ENCODE measurements at regions not wholly inside any gene's neighbourhood (a gene's known extent, or its start where the extent isn't known, plus 50 kb on each side); places are given as distances from the start of the nearest gene placed in this dataset.
"Not testable (repeated sequence)": the region's sequence is repeated elsewhere in the genome, so short reads cannot be mapped to it uniquely, and the experiment has no call there.

GRCh38 chr5:143521141-143521540, 117.7 kb upstream of the NR3C1 start:
- no peak for DNase-seq

GRCh38 chr5:143519215-143519614, 115.7 kb upstream of the NR3C1 start:
- not testable (repeated sequence) for DNase-seq

GRCh38 chr5:143517824-143518223, 114.3 kb upstream of the NR3C1 start:
- not testable (repeated sequence) for DNase-seq

- DNase-seq = no peak
These were observed 112.8 kb upstream of the NR3C1 start for GRCh38 chr5:143516249-143516648.

- no peak for DNase-seq
These were observed 112.3 kb upstream of the NR3C1 start for GRCh38 chr5:143515829-143516228.

- DNase-seq = no peak
These were observed 111.3 kb upstream of the NR3C1 start for GRCh38 chr5:143514616-143515335.

- no peak for DNase-seq
These were observed 110.2 kb upstream of the NR3C1 start for GRCh38 chr5:143513720-143514119.

GRCh38 chr5:143511736-143512135, 108.2 kb upstream of the NR3C1 start:
- DNase-seq = no peak

GRCh38 chr5:143509758-143510221, 106.3 kb upstream of the NR3C1 start:
- DNase-seq = no peak

- peak; percentile 87 for DNase-seq
These were observed 103.5 kb upstream of the NR3C1 start for GRCh38 chr5:143506836-143507552.

GRCh38 chr5:143505934-143506333, 102.4 kb upstream of the NR3C1 start:
- DNase-seq = no peak

GRCh38 chr5:143505354-143505753, 101.9 kb upstream of the NR3C1 start:
- DNase-seq = no peak

- peak; percentile 25 for DNase-seq
These were observed 98.0 kb upstream of the NR3C1 start for GRCh38 chr5:143501310-143502044.

- DNase-seq = no peak
These were observed 96.1 kb upstream of the NR3C1 start for GRCh38 chr5:143499480-143500114.

GRCh38 chr5:143498821-143499220, 95.3 kb upstream of the NR3C1 start:
- DNase-seq = no peak

GRCh38 chr5:143497749-143498148, 94.3 kb upstream of the NR3C1 start:
- DNase-seq = no peak

GRCh38 chr5:143496943-143497342, 93.5 kb upstream of the NR3C1 start:
- peak; percentile 73 for DNase-seq

- DNase-seq = peak; percentile 65
These were observed 92.4 kb upstream of the NR3C1 start for GRCh38 chr5:143495821-143496275.

- DNase-seq = no peak
These were observed 91.6 kb upstream of the NR3C1 start for GRCh38 chr5:143495110-143495509.

- DNase-seq = no peak
These were observed 91.1 kb upstream of the NR3C1 start for GRCh38 chr5:143494595-143494994.

GRCh38 chr5:143494162-143494561, 90.7 kb upstream of the NR3C1 start:
- DNase-seq = peak; percentile 82

GRCh38 chr5:143492783-143493182, 89.3 kb upstream of the NR3C1 start:
- DNase-seq = no peak

- no peak for DNase-seq
These were observed 88.2 kb upstream of the NR3C1 start for GRCh38 chr5:143491646-143492045.

All from fibroblast of skin of back (primary cell).